ENCODE measurements at regions not wholly inside any gene's neighbourhood (a gene's known extent, or its start where the extent isn't known, plus 50 kb on each side); places are given as distances from the start of the nearest gene placed in this dataset. TPM values are rescaled to one million over a fixed set of nuclear protein-coding genes. Genes with fewer than 3 reads are reported as not detected.

- no peak overlapping the region for H3K27ac Mint-ChIP-seq
- TF ChIP-seq, protein P1, sequence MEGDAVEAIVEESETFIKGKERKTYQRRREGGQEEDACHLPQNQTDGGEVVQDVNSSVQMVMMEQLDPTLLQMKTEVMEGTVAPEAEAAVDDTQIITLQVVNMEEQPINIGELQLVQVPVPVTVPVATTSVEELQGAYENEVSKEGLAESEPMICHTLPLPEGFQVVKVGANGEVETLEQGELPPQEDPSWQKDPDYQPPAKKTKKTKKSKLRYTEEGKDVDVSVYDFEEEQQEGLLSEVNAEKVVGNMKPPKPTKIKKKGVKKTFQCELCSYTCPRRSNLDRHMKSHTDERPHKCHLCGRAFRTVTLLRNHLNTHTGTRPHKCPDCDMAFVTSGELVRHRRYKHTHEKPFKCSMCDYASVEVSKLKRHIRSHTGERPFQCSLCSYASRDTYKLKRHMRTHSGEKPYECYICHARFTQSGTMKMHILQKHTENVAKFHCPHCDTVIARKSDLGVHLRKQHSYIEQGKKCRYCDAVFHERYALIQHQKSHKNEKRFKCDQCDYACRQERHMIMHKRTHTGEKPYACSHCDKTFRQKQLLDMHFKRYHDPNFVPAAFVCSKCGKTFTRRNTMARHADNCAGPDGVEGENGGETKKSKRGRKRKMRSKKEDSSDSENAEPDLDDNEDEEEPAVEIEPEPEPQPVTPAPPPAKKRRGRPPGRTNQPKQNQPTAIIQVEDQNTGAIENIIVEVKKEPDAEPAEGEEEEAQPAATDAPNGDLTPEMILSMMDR (IDR thresholded peaks at IDR 0.05; ENCODE audit: unreplicated experiment), result no peak
- H3K36me3 Mint-ChIP-seq (ENCODE audit: insufficient read depth), result no peaks in the 10 kb centered on the region
- H3K4me3 Mint-ChIP-seq (ENCODE audit: low read depth), result no peak overlapping the region
- DNase-seq (ENCODE audit: low spot score, unreplicated experiment), result no peak
- peaks cover 42% of the 10 kb centered on the region for H3K9me3 Mint-ChIP-seq (ENCODE audit: low read depth)
- no peaks in the 10 kb centered on the region for H3K4me1 Mint-ChIP-seq (ENCODE audit: low read depth)
- H3K27me3 Mint-ChIP-seq, result no peaks in the 10 kb centered on the region
Observed at GRCh38 chrX:77396781-77397180, 50.4 kb upstream of the FGF16 start.

Small RNA genes lying in the stretch of these regions (microRNA-seq; reads per million reads assigned to microRNA genes)
- gene MIR325 (ENCODE audit: borderline number of aligned reads, unreplicated experiment) (not detected), gene MIR384 (ENCODE audit: borderline number of aligned reads, unreplicated experiment) (not detected)
